ENCODE measurements at regions not wholly inside any gene's neighbourhood (a gene's known extent, or its start where the extent isn't known, plus 50 kb on each side); places are given as distances from the start of the nearest gene placed in this dataset.
"Not testable (repeated sequence)": the region's sequence is repeated elsewhere in the genome, so short reads cannot be mapped to it uniquely, and the experiment has no call there.

GRCh38 chr6:90893400-90893799 lies 306.5 kb upstream of the MAP3K7 start:
- H3K27ac Mint-ChIP-seq = no peak overlapping the region
- peaks cover 1% of the 10 kb centered on the region for H3K27me3 Mint-ChIP-seq (ENCODE audit: low read depth)
- H3K4me3 Mint-ChIP-seq = no peak overlapping the region

GRCh38 chr6:90892271-90892670 lies 305.4 kb upstream of the MAP3K7 start:
- no peak for DNase-seq (ENCODE audit: low spot score)
- H3K4me1 Mint-ChIP-seq (ENCODE audit: low read depth) = no peaks in the 10 kb centered on the region
- H3K27me3 Mint-ChIP-seq (ENCODE audit: low read depth) = peaks cover 1% of the 10 kb centered on the region
- H3K36me3 Mint-ChIP-seq (ENCODE audit: low read depth) = no peaks in the 10 kb centered on the region
- H3K9me3 Mint-ChIP-seq = no peaks in the 10 kb centered on the region
- H3K4me3 Mint-ChIP-seq = no peak overlapping the region
- no peak overlapping the region for H3K27ac Mint-ChIP-seq

More at GRCh38 chr6:90893400-90893799, 306.5 kb upstream of the MAP3K7 start:
- Mint-ChIP-seq H3K9me3 (no peaks in the 10 kb centered on the region), H3K36me3 (ENCODE audit: low read depth) (no peaks in the 10 kb centered on the region), H3K4me1 (ENCODE audit: low read depth) (no peaks in the 10 kb centered on the region)
- DNase-seq (ENCODE audit: low spot score) = no peak

GRCh38 chr6:90891355-90891754 lies 304.5 kb upstream of the MAP3K7 start:
- Mint-ChIP-seq H3K27ac (no peak overlapping the region), H3K4me3 (no peak overlapping the region), H3K4me1 (ENCODE audit: low read depth) (no peaks in the 10 kb centered on the region), H3K9me3 (no peaks in the 10 kb centered on the region), H3K27me3 (ENCODE audit: low read depth) (no peaks in the 10 kb centered on the region), H3K36me3 (ENCODE audit: low read depth) (no peaks in the 10 kb centered on the region)
- DNase-seq (ENCODE audit: low spot score) = no peak

GRCh38 chr6:90890683-90891330 lies 303.9 kb upstream of the MAP3K7 start:
- no peaks in the 10 kb centered on the region for H3K4me1 Mint-ChIP-seq (ENCODE audit: low read depth)
- no peaks in the 10 kb centered on the region for H3K27me3 Mint-ChIP-seq (ENCODE audit: low read depth)
- no peak overlapping the region for H3K4me3 Mint-ChIP-seq
- H3K27ac Mint-ChIP-seq = no peak overlapping the region
- no peaks in the 10 kb centered on the region for H3K9me3 Mint-ChIP-seq
- no peaks in the 10 kb centered on the region for H3K36me3 Mint-ChIP-seq (ENCODE audit: low read depth)
- no peak for DNase-seq (ENCODE audit: low spot score)

GRCh38 chr6:90887764-90888163 lies 300.9 kb upstream of the MAP3K7 start:
- DNase-seq (ENCODE audit: low spot score) = no peak
- no peaks in the 10 kb centered on the region for H3K27me3 Mint-ChIP-seq (ENCODE audit: low read depth)
- H3K9me3 Mint-ChIP-seq = peaks cover 1% of the 10 kb centered on the region
- H3K27ac Mint-ChIP-seq = no peak overlapping the region
- H3K4me3 Mint-ChIP-seq = no peak overlapping the region
- no peaks in the 10 kb centered on the region for H3K36me3 Mint-ChIP-seq (ENCODE audit: low read depth)
- H3K4me1 Mint-ChIP-seq (ENCODE audit: low read depth) = no peaks in the 10 kb centered on the region

- no peak for DNase-seq (ENCODE audit: low spot score)
- Mint-ChIP-seq H3K27ac (no peak overlapping the region), H3K4me1 (ENCODE audit: low read depth) (no peaks in the 10 kb centered on the region), H3K36me3 (ENCODE audit: low read depth) (no peaks in the 10 kb centered on the region), H3K9me3 (peaks cover 7% of the 10 kb centered on the region), H3K4me3 (no peak overlapping the region), H3K27me3 (ENCODE audit: low read depth) (no peaks in the 10 kb centered on the region)
These were observed 298.8 kb upstream of the MAP3K7 start for GRCh38 chr6:90885611-90886056.

- not testable (repeated sequence) for H3K27me3 Mint-ChIP-seq (ENCODE audit: low read depth); H3K4me1 Mint-ChIP-seq (ENCODE audit: low read depth); H3K9me3 Mint-ChIP-seq; H3K36me3 Mint-ChIP-seq (ENCODE audit: low read depth); DNase-seq (ENCODE audit: low spot score); H3K4me3 Mint-ChIP-seq; H3K27ac Mint-ChIP-seq
These were observed 298.3 kb upstream of the MAP3K7 start for GRCh38 chr6:90885137-90885536.

GRCh38 chr6:90877616-90878015 lies 290.7 kb upstream of the MAP3K7 start:
- Mint-ChIP-seq H3K36me3 (ENCODE audit: low read depth) (no peaks in the 10 kb centered on the region), H3K27me3 (ENCODE audit: low read depth) (peaks cover 6% of the 10 kb centered on the region), H3K4me3 (no peak overlapping the region), H3K27ac (no peak overlapping the region), H3K9me3 (peaks cover 4% of the 10 kb centered on the region), H3K4me1 (ENCODE audit: low read depth) (no peaks in the 10 kb centered on the region)
- DNase-seq (ENCODE audit: low spot score) = no peak

- Mint-ChIP-seq H3K4me1 (ENCODE audit: low read depth) (no peaks in the 10 kb centered on the region), H3K9me3 (no peaks in the 10 kb centered on the region), H3K27ac (no peak overlapping the region), H3K4me3 (no peak overlapping the region), H3K27me3 (ENCODE audit: low read depth) (peaks cover 10% of the 10 kb centered on the region), H3K36me3 (ENCODE audit: low read depth) (no peaks in the 10 kb centered on the region)
- DNase-seq (ENCODE audit: low spot score) = no peak
These were observed 288.1 kb upstream of the MAP3K7 start for GRCh38 chr6:90874931-90875330.

GRCh38 chr6:90872981-90873380 lies 286.1 kb upstream of the MAP3K7 start:
- no peak for DNase-seq (ENCODE audit: low spot score)
- Mint-ChIP-seq H3K9me3 (no peaks in the 10 kb centered on the region), H3K4me3 (no peak overlapping the region), H3K27ac (no peak overlapping the region), H3K27me3 (ENCODE audit: low read depth) (peaks cover 10% of the 10 kb centered on the region), H3K4me1 (ENCODE audit: low read depth) (no peaks in the 10 kb centered on the region), H3K36me3 (ENCODE audit: low read depth) (no peaks in the 10 kb centered on the region)

- no peak overlapping the region for H3K4me3 Mint-ChIP-seq
- no peaks in the 10 kb centered on the region for H3K4me1 Mint-ChIP-seq (ENCODE audit: low read depth)
- no peaks in the 10 kb centered on the region for H3K36me3 Mint-ChIP-seq (ENCODE audit: low read depth)
- no peaks in the 10 kb centered on the region for H3K9me3 Mint-ChIP-seq
- DNase-seq (ENCODE audit: low spot score) = no peak
- H3K27ac Mint-ChIP-seq = no peak overlapping the region
- peaks cover 10% of the 10 kb centered on the region for H3K27me3 Mint-ChIP-seq (ENCODE audit: low read depth)
These were observed 283.7 kb upstream of the MAP3K7 start for GRCh38 chr6:90870561-90870960.

- no peak overlapping the region for H3K27ac Mint-ChIP-seq
- no peak overlapping the region for H3K4me3 Mint-ChIP-seq
- H3K9me3 Mint-ChIP-seq = no peaks in the 10 kb centered on the region
- H3K4me1 Mint-ChIP-seq (ENCODE audit: low read depth) = no peaks in the 10 kb centered on the region
- DNase-seq (ENCODE audit: low spot score) = no peak
- H3K27me3 Mint-ChIP-seq (ENCODE audit: low read depth) = peaks cover 10% of the 10 kb centered on the region
- H3K36me3 Mint-ChIP-seq (ENCODE audit: low read depth) = no peaks in the 10 kb centered on the region
These were observed 281.8 kb upstream of the MAP3K7 start for GRCh38 chr6:90868656-90869055.

GRCh38 chr6:90868256-90868655 lies 281.4 kb upstream of the MAP3K7 start:
- Mint-ChIP-seq H3K27me3 (ENCODE audit: low read depth) (peaks cover 8% of the 10 kb centered on the region), H3K36me3 (ENCODE audit: low read depth) (no peaks in the 10 kb centered on the region), H3K4me3 (no peak overlapping the region), H3K9me3 (no peaks in the 10 kb centered on the region), H3K4me1 (ENCODE audit: low read depth) (no peaks in the 10 kb centered on the region), H3K27ac (no peak overlapping the region)
- no peak for DNase-seq (ENCODE audit: low spot score)

GRCh38 chr6:90865513-90865912 lies 278.6 kb upstream of the MAP3K7 start:
- peaks cover 6% of the 10 kb centered on the region for H3K4me1 Mint-ChIP-seq (ENCODE audit: low read depth)
- DNase-seq (ENCODE audit: low spot score) = no peak
- H3K27me3 Mint-ChIP-seq (ENCODE audit: low read depth) = no peaks in the 10 kb centered on the region
- no peaks in the 10 kb centered on the region for H3K9me3 Mint-ChIP-seq
- H3K36me3 Mint-ChIP-seq (ENCODE audit: low read depth) = no peaks in the 10 kb centered on the region
- H3K27ac Mint-ChIP-seq = no peak overlapping the region
- no peak overlapping the region for H3K4me3 Mint-ChIP-seq

GRCh38 chr6:90863043-90863442 lies 276.2 kb upstream of the MAP3K7 start:
- no peaks in the 10 kb centered on the region for H3K27me3 Mint-ChIP-seq (ENCODE audit: low read depth)
- no peak overlapping the region for H3K4me3 Mint-ChIP-seq
- no peak overlapping the region for H3K27ac Mint-ChIP-seq
- H3K36me3 Mint-ChIP-seq (ENCODE audit: low read depth) = no peaks in the 10 kb centered on the region
- peaks cover 6% of the 10 kb centered on the region for H3K4me1 Mint-ChIP-seq (ENCODE audit: low read depth)
- no peak for DNase-seq (ENCODE audit: low spot score)
- H3K9me3 Mint-ChIP-seq = no peaks in the 10 kb centered on the region
